ENCODE measurements at regions not wholly inside any gene's neighbourhood (a gene's known extent, or its start where the extent isn't known, plus 50 kb on each side); places are given as distances from the start of the nearest gene placed in this dataset.

GRCh38 chr4:58669783-58670182 is 1559.6 kb upstream of the IGFBP7 start:
- ChIA-PET CTCF (no interaction called here), POLR2A (no interaction called here)

More at GRCh38 chr4:58669783-58670182, 1559.6 kb upstream of the IGFBP7 start:
- no peak for DNase-seq
- no peak overlapping the region for H3K4me2 ChIP-seq
- no peaks in the 10 kb centered on the region for H3K4me1 ChIP-seq (ENCODE audit: control insufficient read depth in 1 of 2, insufficient read depth in 2 of 2, low read depth in 1 of 2, low read length in 1 of 2)
- no peaks in the 10 kb centered on the region for H3K27me3 ChIP-seq (ENCODE audit: insufficient read depth)
- no peaks in the 10 kb centered on the region; the same call in 1 of the 2 replicates for H3K9me2 ChIP-seq
- H3K79me2 ChIP-seq (ENCODE audit: insufficient read depth), result no peaks in the 10 kb centered on the region
- H4K20me1 ChIP-seq (ENCODE audit: insufficient read depth), result no peaks in the 10 kb centered on the region
- H3F3A ChIP-seq (replicated peaks; ENCODE audit: insufficient read depth), result no peaks in the 10 kb centered on the region
- no peak overlapping the region for H3K9ac ChIP-seq
- no peak overlapping the region for H2AFZ ChIP-seq (ENCODE audit: low read depth)
- H3K4me3 ChIP-seq (ENCODE audit: low read depth in 2 of 2, low read length in 1 of 2), result no peak overlapping the region
- H3K36me3 ChIP-seq (replicated peaks in 1 of 2; ENCODE audit: control insufficient read depth in 1 of 2, insufficient read depth in 2 of 2, low read length in 1 of 2), result no peaks in the 10 kb centered on the region
- peaks cover 7% of the 10 kb centered on the region; the same call in 1 of the 2 replicates for H3K9me3 ChIP-seq
- no peak for TF ChIP-seq CTCF (IDR thresholded peaks at IDR 0.05)
- no peak for TF ChIP-seq RAD21 (IDR thresholded peaks at IDR 0.05; ENCODE audit: low read length)
- no peak for TF ChIP-seq MEF2A (IDR thresholded peaks at IDR 0.05; ENCODE audit: borderline replicate concordance, low read depth)
- no peak for TF ChIP-seq EP300 (IDR thresholded peaks at IDR 0.05; ENCODE audit: borderline replicate concordance in 1 of 2, low read depth in 1 of 2, low read length in 1 of 2)
- no peak for TF ChIP-seq NFIC (IDR thresholded peaks at IDR 0.05; ENCODE audit: borderline replicate concordance)
- TF ChIP-seq RXRA (IDR thresholded peaks at IDR 0.05; ENCODE audit: borderline replicate concordance, low read depth), result no peak
- TF ChIP-seq EZH2phosphoT487 (IDR thresholded peaks at IDR 0.05; ENCODE audit: borderline replicate concordance, low read depth), result no peak
- no peak for TF ChIP-seq MXI1 (IDR thresholded peaks at IDR 0.05; ENCODE audit: low read depth, low read length)
- no peak for TF ChIP-seq SMC3 (IDR thresholded peaks at IDR 0.05; ENCODE audit: low read depth, low read length)
- TF ChIP-seq TEAD4 (IDR thresholded peaks at IDR 0.05; ENCODE audit: borderline replicate concordance, insufficient read depth), result no peak
- no peak for TF ChIP-seq IRF3 (IDR thresholded peaks at IDR 0.05; ENCODE audit: low read depth, low read length)
- TF ChIP-seq SIN3A (IDR thresholded peaks at IDR 0.05; ENCODE audit: borderline replicate concordance, low read depth, low read length), result no peak
- TF ChIP-seq PBX3 (IDR thresholded peaks at IDR 0.05), result no peak
- TF ChIP-seq FOSL2 (IDR thresholded peaks at IDR 0.05; ENCODE audit: borderline replicate concordance, low read depth), result no peak
- TF ChIP-seq TAF1 (IDR thresholded peaks at IDR 0.05; ENCODE audit: borderline replicate concordance, low read depth, low read length), result no peak
- TF ChIP-seq GATA2 (CRISPR knock-in tag; IDR thresholded peaks at IDR 0.05), result no peak
- no peak for TF ChIP-seq USF1 (IDR thresholded peaks at IDR 0.05; ENCODE audit: borderline replicate concordance, low read depth)
- no peak for TF ChIP-seq FOXJ3 (CRISPR knock-in tag; IDR thresholded peaks at IDR 0.05)
- no peak overlapping the region for H3K27ac ChIP-seq (ENCODE audit: low read depth in 2 of 2, low read length in 1 of 2)

All from SK-N-SH (cell line).